HEK293 (cell line): ENCODE measurements at regions not wholly inside any gene's neighbourhood (a gene's known extent, or its start where the extent isn't known, plus 50 kb on each side); places are given as distances from the start of the nearest gene placed in this dataset.

Experiments used
- CTCF ChIA-PET: fragments of 350-600 bp; formaldehyde crosslinking; extraction: SDS; loops from one replicate; lab custom pipeline; 2021; ENCODE audit warnings: antibody characterized with exemption; lab: Yijun Ruan, JAX
- POLR2A ChIA-PET: fragments of 300-600 bp; formaldehyde crosslinking; extraction: SDS; loops from one replicate; lab custom pipeline; 2020; ENCODE audit warnings: antibody characterized with exemption, inconsistent platforms; lab: Yijun Ruan, JAX
- H3K27ac ChIP-seq: fragments of 200-500 bp; sonication (Bioruptor generic); 2 replicates; pipeline ENCODE4 v1.5.1; 2014; ENCODE audit warnings: low read depth, low read length, control low read depth, inconsistent platforms; ENCODE audit errors: extremely low read depth
- H3K36me3 ChIP-seq, 2 experiments: fragments of 200-500 bp in 1 of 2; sonication (Bioruptor generic) in 1 of 2; 1 replicate in 1 of 2; 2 replicates in 1 of 2; pipeline ENCODE4 v1.5.1; 2014 to 2017; ENCODE audit warnings: inconsistent platforms in 2 of 2, low read length in 2 of 2; ENCODE audit not compliant: control insufficient read depth in 2 of 2, insufficient read depth in 1 of 2
- H3K4me1 ChIP-seq: fragments of 200-500 bp; sonication (Bioruptor generic); 2 replicates; pipeline ENCODE4 v1.5.1; 2014; ENCODE audit warnings: mild to moderate bottlenecking, low read length, inconsistent platforms; ENCODE audit not compliant: control insufficient read depth, insufficient read depth
- H3K4me3 ChIP-seq: 2 replicates; pipeline ENCODE4 v1.5.1; 2011; ENCODE audit warnings: low read depth, mild to moderate bottlenecking, control low read depth, low read length, moderate library complexity
- H3K9me3 ChIP-seq: fragments of 200-500 bp; sonication (Bioruptor generic); 2 replicates; pipeline ENCODE4 v1.5.1; 2014; ENCODE audit warnings: low read depth, low read length, inconsistent platforms; ENCODE audit not compliant: control insufficient read depth, insufficient read depth
- ATF2 ChIP-seq: fragments of 450-650 bp; formaldehyde crosslinking; IDR thresholded peaks from 2 replicates; pipeline ENCODE4 v1.5.1; 2016; ENCODE audit warnings: missing biosample characterization, missing genetic modification characterization, low read depth
- GFI1B ChIP-seq: fragments of 450-650 bp; formaldehyde crosslinking; IDR thresholded peaks from 2 replicates; pipeline ENCODE4 v1.5.1; 2016; ENCODE audit warnings: missing biosample characterization, missing genetic modification characterization
- HOXC10 ChIP-seq: sonication (generic); formaldehyde crosslinking; IDR thresholded peaks from 2 replicates; pipeline ENCODE4 v1.8.1; 2023; ENCODE audit warnings: mild to moderate bottlenecking, missing genetic modification reagents
- OVOL3 ChIP-seq: fragments of 450-650 bp; formaldehyde crosslinking; IDR thresholded peaks from 2 replicates; pipeline ENCODE4 v1.5.1; 2016; ENCODE audit warnings: missing biosample characterization, missing genetic modification characterization
- TCF7L2 ChIP-seq: IDR thresholded peaks from 2 replicates; pipeline ENCODE4 v1.6.1; 2011; ENCODE audit warnings: low read depth, mild to moderate bottlenecking, inconsistent platforms, low read length, moderate library complexity, borderline replicate concordance
- ZBTB26 ChIP-seq: fragments of 450-650 bp; formaldehyde crosslinking; optimal IDR thresholded peaks from 2 replicates; pipeline ENCODE3; 2016; ENCODE audit warnings: missing biosample characterization, mild to moderate bottlenecking, missing genetic modification characterization
- ZFHX2 ChIP-seq: fragments of 450-650 bp; formaldehyde crosslinking; conservative IDR thresholded peaks from 2 replicates; pipeline ENCODE4 v1.5.1; 2016; ENCODE audit warnings: missing biosample characterization, missing genetic modification characterization
- ZNF146 ChIP-seq: fragments of 450-650 bp; formaldehyde crosslinking; IDR thresholded peaks from 2 replicates; pipeline ENCODE4 v1.5.1; 2016; ENCODE audit warnings: missing biosample characterization, missing genetic modification characterization
- ZNF169 ChIP-seq: fragments of 450-650 bp; formaldehyde crosslinking; IDR thresholded peaks from 2 replicates; pipeline ENCODE4 v1.5.1; 2016; ENCODE audit warnings: missing biosample characterization, missing genetic modification characterization
- ZNF174 ChIP-seq: fragments of 450-650 bp; formaldehyde crosslinking; IDR thresholded peaks from 2 replicates; pipeline ENCODE4 v1.5.0; 2017; ENCODE audit warnings: missing biosample characterization, mild to moderate bottlenecking, missing genetic modification characterization
- ZNF2 ChIP-seq: fragments of 450-650 bp; formaldehyde crosslinking; IDR thresholded peaks from 2 replicates; pipeline ENCODE4 v1.5.1; 2016; ENCODE audit warnings: missing biosample characterization, missing genetic modification characterization
- ZNF23 ChIP-seq: fragments of 450-650 bp; formaldehyde crosslinking; IDR thresholded peaks from 2 replicates; pipeline ENCODE4 v1.5.1; 2016; ENCODE audit warnings: missing biosample characterization, missing genetic modification characterization, borderline replicate concordance
- ZNF274 ChIP-seq, 2 experiments: fragments of 200-500 bp in 1 of 2; fragments of 450-650 bp in 1 of 2; sonication (Bioruptor generic) in 1 of 2; formaldehyde crosslinking in 1 of 2; IDR thresholded peaks; 2 replicates each; pipeline versions ENCODE4 v1.5.1 to v1.6.1; 2014 to 2016; ENCODE audit warnings: borderline replicate concordance in 1 of 2, inconsistent platforms in 1 of 2, low read length in 1 of 2, missing biosample characterization in 1 of 2, missing genetic modification characterization in 1 of 2
- ZNF362 ChIP-seq: fragments of 450-650 bp; formaldehyde crosslinking; IDR thresholded peaks from 2 replicates; pipeline ENCODE4 v1.5.1; 2016; ENCODE audit warnings: missing biosample characterization, missing genetic modification characterization
- ZNF37A ChIP-seq: fragments of 450-650 bp; IDR thresholded peaks from 2 replicates; pipeline ENCODE4 v1.5.1; 2018; ENCODE audit warnings: missing biosample characterization, missing genetic modification characterization
- ZNF488 ChIP-seq: fragments of 450-650 bp; formaldehyde crosslinking; IDR thresholded peaks from 2 replicates; pipeline ENCODE4 v1.5.1; 2016; ENCODE audit warnings: missing biosample characterization, missing genetic modification characterization
- ZNF555 ChIP-seq: fragments of 450-650 bp; formaldehyde crosslinking; conservative IDR thresholded peaks from 2 replicates; pipeline ENCODE4 v1.5.1; 2017; ENCODE audit warnings: missing biosample characterization, mild to moderate bottlenecking, missing genetic modification characterization, inconsistent platforms
- ZNF701 ChIP-seq: fragments of 450-650 bp; formaldehyde crosslinking; IDR thresholded peaks from 2 replicates; pipeline ENCODE4 v1.5.1; 2016; ENCODE audit warnings: missing biosample characterization, missing genetic modification characterization
- ZNF76 ChIP-seq: fragments of 450-650 bp; formaldehyde crosslinking; IDR thresholded peaks from 2 replicates; pipeline ENCODE4; 2016; ENCODE audit warnings: low read depth, missing biosample characterization, missing genetic modification characterization, borderline replicate concordance
- ZNF768 ChIP-seq: fragments of 450-650 bp; formaldehyde crosslinking; IDR thresholded peaks from 2 replicates; pipeline ENCODE4 v1.5.1; 2018; ENCODE audit warnings: missing biosample characterization, mild to moderate bottlenecking, missing genetic modification characterization
- ZNF830 ChIP-seq: fragments of 450-650 bp; IDR thresholded peaks from 2 replicates; pipeline ENCODE4 v1.5.0; 2018; ENCODE audit warnings: missing biosample characterization, missing genetic modification characterization, low read depth, mild to moderate bottlenecking, moderate library complexity
- ZNF837 ChIP-seq: fragments of 450-650 bp; formaldehyde crosslinking; IDR thresholded peaks from 2 replicates; pipeline ENCODE4 v1.5.1; 2016; ENCODE audit warnings: missing biosample characterization, missing genetic modification characterization

GRCh38 chr20:57897156-57897874, 187.5 kb upstream of the PMEPA1 start:
- POLR2A ChIA-PET: no interaction called here
- CTCF ChIA-PET: no interaction called here
- no peaks in the 10 kb centered on the region for H3K4me1 ChIP-seq

GRCh38 chr20:57896563-57896962, 186.7 kb upstream of the PMEPA1 start:
- TF ChIP-seq ZNF488 (tag by site-specific recombination) (no peak), HOXC10 (CRISPR knock-in tag) (no peak), ZFHX2 (tag by site-specific recombination) (no peak), ZNF174 (tag by site-specific recombination) (no peak), ZNF555 (tag by site-specific recombination) (no peak), ZNF146 (no peak), ZNF2 (tag by site-specific recombination) (no peak), GFI1B (tag by site-specific recombination) (no peak), OVOL3 (no peak)
- TF ChIP-seq, all 188 proteins: peak for 0
- no peak overlapping the region for H3K27ac ChIP-seq
- CTCF ChIA-PET: no interaction called here
- POLR2A ChIA-PET: no interaction called here
- no peak overlapping the region for H3K4me3 ChIP-seq
- H3K4me1 ChIP-seq: no peaks in the 10 kb centered on the region
- H3K9me3 ChIP-seq: no peaks in the 10 kb centered on the region
- H3K36me3 ChIP-seq: no peaks in the 10 kb centered on the region

More at GRCh38 chr20:57897156-57897874, 187.5 kb upstream of the PMEPA1 start:
- H3K9me3 ChIP-seq: no peaks in the 10 kb centered on the region
- no peak overlapping the region for H3K27ac ChIP-seq
- TF ChIP-seq ZNF830 (tag by site-specific recombination) (no peak), TCF7L2 (no peak), ZBTB26 (tag by site-specific recombination) (no peak), ZNF837 (tag by site-specific recombination) (no peak), ATF2 (tag by site-specific recombination) (no peak), ZNF169 (tag by site-specific recombination) (no peak), ZNF37A (tag by site-specific recombination) (no peak), ZNF274 (IDR thresholded peaks at IDR 0.05; ENCODE audit: low read length) (no peak), ZNF274 (tag by site-specific recombination; IDR thresholded peaks at IDR 0.05; ENCODE audit: borderline replicate concordance) (no peak), ZNF701 (tag by site-specific recombination) (no peak), ZNF76 (tag by site-specific recombination) (no peak), ZNF768 (tag by site-specific recombination) (no peak), ZNF362 (no peak), ZNF23 (tag by site-specific recombination) (no peak)
- TF ChIP-seq, all 188 proteins: peak for 0
- no peaks in the 10 kb centered on the region for H3K36me3 ChIP-seq
- H3K4me3 ChIP-seq: no peak overlapping the region
